Stimulated activated CD8-positive, alpha-beta memory T cell treated with anti-CD3 and anti-CD28 coated beads, Interleukin-4, amount 100 ng/mL, for 4 hours (primary cell): ENCODE measurements at regions not wholly inside any gene's neighbourhood (a gene's known extent, or its start where the extent isn't known, plus 50 kb on each side); places are given as distances from the start of the nearest gene placed in this dataset.

Source experiments
- DNase-seq, 2 donors: peaks; one replicate each; pipeline ENCODE4 v3.0.0-alpha.2; 2020; ENCODE audit warnings: low read depth in 2 of 2, low spot score in 1 of 2

- no peak for DNase-seq
Measured at GRCh38 chr3:40642812-40643211, 118.1 kb downstream of the ZNF621 start.

- no peak for DNase-seq
Measured at GRCh38 chr3:40645883-40646282, 121.1 kb downstream of the ZNF621 start.

- no peak for DNase-seq
Measured at GRCh38 chr3:40649346-40649745, 124.6 kb downstream of the ZNF621 start.

- DNase-seq, result no peak
Measured at GRCh38 chr3:40652072-40652471, 127.3 kb downstream of the ZNF621 start.

GRCh38 chr3:40653001-40653400, 128.2 kb downstream of the ZNF621 start:
- DNase-seq, result no peak

GRCh38 chr3:40653878-40654277, 129.1 kb downstream of the ZNF621 start:
- DNase-seq, result no peak

GRCh38 chr3:40655551-40655950, 130.8 kb downstream of the ZNF621 start:
- no peak for DNase-seq

- no peak for DNase-seq
Measured at GRCh38 chr3:40657623-40658022, 132.9 kb downstream of the ZNF621 start.

GRCh38 chr3:40658305-40658704, 133.5 kb downstream of the ZNF621 start:
- no peak for DNase-seq

- DNase-seq, result no peak
Measured at GRCh38 chr3:40660554-40660953, 135.8 kb downstream of the ZNF621 start.

- DNase-seq, result no peak
Measured at GRCh38 chr3:40661284-40661683, 136.5 kb downstream of the ZNF621 start.

- DNase-seq, result no peak
Measured at GRCh38 chr3:40663280-40663679, 138.5 kb downstream of the ZNF621 start.

- no peak for DNase-seq
Measured at GRCh38 chr3:40669176-40669575, 144.4 kb downstream of the ZNF621 start.

GRCh38 chr3:40672861-40673260, 148.1 kb downstream of the ZNF621 start:
- no peak for DNase-seq

GRCh38 chr3:40677321-40677720, 152.6 kb downstream of the ZNF621 start:
- DNase-seq, result no peak

GRCh38 chr3:40677749-40678148, 153.0 kb downstream of the ZNF621 start:
- DNase-seq, result no peak

GRCh38 chr3:40679290-40679689, 154.5 kb downstream of the ZNF621 start:
- no peak for DNase-seq

GRCh38 chr3:40680685-40681657, 156.2 kb downstream of the ZNF621 start:
- DNase-seq, result no peak

- DNase-seq, result no peak
Measured at GRCh38 chr3:40681658-40682055, 156.9 kb downstream of the ZNF621 start.

- DNase-seq, result no peak
Measured at GRCh38 chr3:40689837-40690236, 165.1 kb downstream of the ZNF621 start.

GRCh38 chr3:40690749-40691451, 166.1 kb downstream of the ZNF621 start:
- DNase-seq, result no peak

- no peak for DNase-seq
Measured at GRCh38 chr3:40691452-40691861, 166.7 kb downstream of the ZNF621 start.
